GM23338 (cell line): ENCODE measurements at regions not wholly inside any gene's neighbourhood (a gene's known extent, or its start where the extent isn't known, plus 50 kb on each side); places are given as distances from the start of the nearest gene placed in this dataset.

Experiments used
- ATAC-seq: fragments of 200-7000 bp; cut with Tn5 transposase; 3 replicates; pipeline ENCODE4 v1.9.1; 2020
- DNase-seq: peaks from one replicate; pipeline ENCODE4 v3.0.0-alpha.2; 2015; ENCODE audit warnings: low spot score
- H2AFZ ChIP-seq: fragments of 200-600 bp; sonication (generic); 2 replicates; pipeline ENCODE4 v1.8.0; 2016; ENCODE audit warnings: antibody characterized with exemption, mild to moderate bottlenecking, moderate library complexity
- H3F3A ChIP-seq: fragments of 200-600 bp; sonication (generic); replicated peaks from 2 replicates; pipeline ENCODE4 v1.8.0; 2017; ENCODE audit warnings: antibody characterized with exemption, mixed run types, low read depth
- H3K27ac ChIP-seq: fragments of 200-600 bp; sonication (generic); 2 replicates; pipeline ENCODE4 v1.6.1; 2016; ENCODE audit warnings: low read depth
- H3K27me3 ChIP-seq: fragments of 200-600 bp; sonication (generic); 2 replicates; pipeline ENCODE4 v1.8.0; 2016; ENCODE audit warnings: mild to moderate bottlenecking, mixed run types, moderate library complexity; ENCODE audit not compliant: insufficient read depth
- H3K36me3 ChIP-seq: fragments of 200-600 bp; sonication (generic); 2 replicates; pipeline ENCODE4 v1.8.0; 2016; ENCODE audit warnings: mild to moderate bottlenecking; ENCODE audit not compliant: insufficient read depth
- H3K4me1 ChIP-seq: fragments of 200-600 bp; sonication (generic); 2 replicates; pipeline ENCODE4 v1.8.0; 2016; ENCODE audit warnings: mild to moderate bottlenecking, moderate library complexity; ENCODE audit not compliant: insufficient read depth
- H3K4me2 ChIP-seq: fragments of 200-600 bp; sonication (generic); 2 replicates; pipeline ENCODE4 v1.7.1; 2017; ENCODE audit warnings: mixed run types
- H3K4me3 ChIP-seq: fragments of 200-600 bp; sonication (generic); 2 replicates; pipeline ENCODE4 v1.6.1; 2016; ENCODE audit warnings: mixed run types
- H3K79me2 ChIP-seq: fragments of 200-600 bp; sonication (generic); replicated peaks from 2 replicates; pipeline ENCODE4 v1.8.0; 2017; ENCODE audit warnings: mild to moderate bottlenecking; ENCODE audit not compliant: insufficient read depth
- H3K9me2 ChIP-seq: fragments of 200-600 bp; sonication (generic); 2 replicates; pipeline ENCODE4 v1.8.0; 2017; ENCODE audit not compliant: insufficient read depth
- H4K20me1 ChIP-seq: fragments of 200-600 bp; sonication (generic); replicated peaks from 2 replicates; pipeline ENCODE4 v1.8.0; 2017; ENCODE audit warnings: mild to moderate bottlenecking; ENCODE audit not compliant: insufficient read depth
- H3K27ac Mint-ChIP-seq: 2 replicates; pipeline ENCODE4 v1.8.0; 2020; ENCODE audit warnings: inconsistent platforms, mild to moderate bottlenecking, moderate library complexity, mixed read lengths
- H3K27me3 Mint-ChIP-seq: 3 replicates; pipeline ENCODE4 v1.8.0; 2022; ENCODE audit warnings: low read depth, mild to moderate bottlenecking, moderate library complexity, mixed read lengths, inconsistent platforms; ENCODE audit not compliant: insufficient read depth, poor library complexity
- H3K36me3 Mint-ChIP-seq: 3 replicates; pipeline ENCODE4 v1.8.0; 2021; ENCODE audit warnings: low read depth, mild to moderate bottlenecking, inconsistent platforms, moderate library complexity, mixed read lengths
- H3K4me1 Mint-ChIP-seq: 3 replicates; pipeline ENCODE4 v1.8.0; 2020; ENCODE audit warnings: mild to moderate bottlenecking, inconsistent platforms, mixed read lengths
- H3K4me3 Mint-ChIP-seq: 3 replicates; pipeline ENCODE4 v1.8.0; 2021; ENCODE audit warnings: moderate library complexity, mild to moderate bottlenecking, inconsistent platforms, mixed read lengths
- H3K9me3 Mint-ChIP-seq: 3 replicates; pipeline ENCODE4 v1.8.0; 2020; ENCODE audit warnings: moderate library complexity, mild to moderate bottlenecking, inconsistent platforms, mixed read lengths
- CREB1 ChIP-seq: fragments of 250-450 bp; sonication (Bioruptor Pico); IDR thresholded peaks from 2 replicates; pipeline ENCODE4 v1.5.0; 2020; ENCODE audit warnings: low read depth, mild to moderate bottlenecking, moderate library complexity
- CTCF ChIP-seq, 2 experiments: fragments of 200-600 bp in 1 of 2; sonication (generic) in 1 of 2; conservative IDR thresholded peaks; 2 replicates each; pipeline versions ENCODE4 v1.5.1 to v1.6.1; 2016 to 2017; ENCODE audit warnings: antibody characterized with exemption in 2 of 2, low read depth in 2 of 2, mild to moderate bottlenecking in 2 of 2, moderate library complexity in 1 of 2
- ETS1 ChIP-seq: IDR thresholded peaks from 2 replicates; pipeline ENCODE4 v1.6.1; 2016; ENCODE audit warnings: antibody characterized with exemption
- EZH2 ChIP-seq: fragments of 200-600 bp; sonication (generic); IDR thresholded peaks from one replicate; pipeline ENCODE4 v1.8.0; 2017; ENCODE audit warnings: antibody characterized with exemption, mild to moderate bottlenecking, low read depth; ENCODE audit not compliant: unreplicated experiment
- EZH2phosphoT487 ChIP-seq: fragments of 200-600 bp; sonication (generic); IDR thresholded peaks from one replicate; pipeline ENCODE4 v1.8.1; 2018; ENCODE audit warnings: antibody characterized with exemption; ENCODE audit not compliant: unreplicated experiment
- POLR2AphosphoS5 ChIP-seq: IDR thresholded peaks from 2 replicates; pipeline ENCODE4 v1.6.1; 2016; ENCODE audit warnings: antibody characterized with exemption, low read depth
- STAT1 ChIP-seq: IDR thresholded peaks from one replicate; pipeline ENCODE4 v1.6.1; 2016; ENCODE audit warnings: antibody characterized with exemption; ENCODE audit not compliant: unreplicated experiment
- ZNF331 ChIP-seq: fragments of 250-450 bp; sonication (Bioruptor Pico); IDR thresholded peaks from 2 replicates; pipeline ENCODE4 v1.5.0; 2020; ENCODE audit warnings: low read depth, mild to moderate bottlenecking, moderate library complexity
- TF ChIP-seq, protein P1 (sequence below): fragments of 250-450 bp; sonication (Bioruptor Pico); IDR thresholded peaks from 2 replicates; pipeline ENCODE4 v1.5.0; 2020; ENCODE audit warnings: mild to moderate bottlenecking, moderate library complexity

- Histone ChIP-seq H3K27ac (no peak overlapping the region), H3F3A (no peaks in the 10 kb centered on the region), H3K36me3 (no peaks in the 10 kb centered on the region), H3K27me3 (no peaks in the 10 kb centered on the region), H4K20me1 (no peaks in the 10 kb centered on the region), H3K4me2 (no peak overlapping the region), H3K79me2 (no peaks in the 10 kb centered on the region), H3K4me1 (no peaks in the 10 kb centered on the region), H2AFZ (no peak overlapping the region; the same call in 1 of the 2 replicates), H3K4me3 (no peak overlapping the region), H3K9me2 (peaks cover 9% of the 10 kb centered on the region; the same call in 1 of the 2 replicates)
- H3K27me3 Mint-ChIP-seq: no peaks in the 10 kb centered on the region
- DNase-seq (no peak), ATAC-seq (no peak)
- H3K4me1 Mint-ChIP-seq: peaks cover 3% of the 10 kb centered on the region; the same call in 2 of the 3 replicates
- no peak overlapping the region for H3K4me3 Mint-ChIP-seq
- TF ChIP-seq EZH2: no peak
- TF ChIP-seq CREB1 (CRISPR knock-in tag): no peak
- no peak for TF ChIP-seq EZH2phosphoT487
- TF ChIP-seq ETS1: no peak
- no peak for TF ChIP-seq ZNF331 (CRISPR knock-in tag)
- TF ChIP-seq, protein P1, sequence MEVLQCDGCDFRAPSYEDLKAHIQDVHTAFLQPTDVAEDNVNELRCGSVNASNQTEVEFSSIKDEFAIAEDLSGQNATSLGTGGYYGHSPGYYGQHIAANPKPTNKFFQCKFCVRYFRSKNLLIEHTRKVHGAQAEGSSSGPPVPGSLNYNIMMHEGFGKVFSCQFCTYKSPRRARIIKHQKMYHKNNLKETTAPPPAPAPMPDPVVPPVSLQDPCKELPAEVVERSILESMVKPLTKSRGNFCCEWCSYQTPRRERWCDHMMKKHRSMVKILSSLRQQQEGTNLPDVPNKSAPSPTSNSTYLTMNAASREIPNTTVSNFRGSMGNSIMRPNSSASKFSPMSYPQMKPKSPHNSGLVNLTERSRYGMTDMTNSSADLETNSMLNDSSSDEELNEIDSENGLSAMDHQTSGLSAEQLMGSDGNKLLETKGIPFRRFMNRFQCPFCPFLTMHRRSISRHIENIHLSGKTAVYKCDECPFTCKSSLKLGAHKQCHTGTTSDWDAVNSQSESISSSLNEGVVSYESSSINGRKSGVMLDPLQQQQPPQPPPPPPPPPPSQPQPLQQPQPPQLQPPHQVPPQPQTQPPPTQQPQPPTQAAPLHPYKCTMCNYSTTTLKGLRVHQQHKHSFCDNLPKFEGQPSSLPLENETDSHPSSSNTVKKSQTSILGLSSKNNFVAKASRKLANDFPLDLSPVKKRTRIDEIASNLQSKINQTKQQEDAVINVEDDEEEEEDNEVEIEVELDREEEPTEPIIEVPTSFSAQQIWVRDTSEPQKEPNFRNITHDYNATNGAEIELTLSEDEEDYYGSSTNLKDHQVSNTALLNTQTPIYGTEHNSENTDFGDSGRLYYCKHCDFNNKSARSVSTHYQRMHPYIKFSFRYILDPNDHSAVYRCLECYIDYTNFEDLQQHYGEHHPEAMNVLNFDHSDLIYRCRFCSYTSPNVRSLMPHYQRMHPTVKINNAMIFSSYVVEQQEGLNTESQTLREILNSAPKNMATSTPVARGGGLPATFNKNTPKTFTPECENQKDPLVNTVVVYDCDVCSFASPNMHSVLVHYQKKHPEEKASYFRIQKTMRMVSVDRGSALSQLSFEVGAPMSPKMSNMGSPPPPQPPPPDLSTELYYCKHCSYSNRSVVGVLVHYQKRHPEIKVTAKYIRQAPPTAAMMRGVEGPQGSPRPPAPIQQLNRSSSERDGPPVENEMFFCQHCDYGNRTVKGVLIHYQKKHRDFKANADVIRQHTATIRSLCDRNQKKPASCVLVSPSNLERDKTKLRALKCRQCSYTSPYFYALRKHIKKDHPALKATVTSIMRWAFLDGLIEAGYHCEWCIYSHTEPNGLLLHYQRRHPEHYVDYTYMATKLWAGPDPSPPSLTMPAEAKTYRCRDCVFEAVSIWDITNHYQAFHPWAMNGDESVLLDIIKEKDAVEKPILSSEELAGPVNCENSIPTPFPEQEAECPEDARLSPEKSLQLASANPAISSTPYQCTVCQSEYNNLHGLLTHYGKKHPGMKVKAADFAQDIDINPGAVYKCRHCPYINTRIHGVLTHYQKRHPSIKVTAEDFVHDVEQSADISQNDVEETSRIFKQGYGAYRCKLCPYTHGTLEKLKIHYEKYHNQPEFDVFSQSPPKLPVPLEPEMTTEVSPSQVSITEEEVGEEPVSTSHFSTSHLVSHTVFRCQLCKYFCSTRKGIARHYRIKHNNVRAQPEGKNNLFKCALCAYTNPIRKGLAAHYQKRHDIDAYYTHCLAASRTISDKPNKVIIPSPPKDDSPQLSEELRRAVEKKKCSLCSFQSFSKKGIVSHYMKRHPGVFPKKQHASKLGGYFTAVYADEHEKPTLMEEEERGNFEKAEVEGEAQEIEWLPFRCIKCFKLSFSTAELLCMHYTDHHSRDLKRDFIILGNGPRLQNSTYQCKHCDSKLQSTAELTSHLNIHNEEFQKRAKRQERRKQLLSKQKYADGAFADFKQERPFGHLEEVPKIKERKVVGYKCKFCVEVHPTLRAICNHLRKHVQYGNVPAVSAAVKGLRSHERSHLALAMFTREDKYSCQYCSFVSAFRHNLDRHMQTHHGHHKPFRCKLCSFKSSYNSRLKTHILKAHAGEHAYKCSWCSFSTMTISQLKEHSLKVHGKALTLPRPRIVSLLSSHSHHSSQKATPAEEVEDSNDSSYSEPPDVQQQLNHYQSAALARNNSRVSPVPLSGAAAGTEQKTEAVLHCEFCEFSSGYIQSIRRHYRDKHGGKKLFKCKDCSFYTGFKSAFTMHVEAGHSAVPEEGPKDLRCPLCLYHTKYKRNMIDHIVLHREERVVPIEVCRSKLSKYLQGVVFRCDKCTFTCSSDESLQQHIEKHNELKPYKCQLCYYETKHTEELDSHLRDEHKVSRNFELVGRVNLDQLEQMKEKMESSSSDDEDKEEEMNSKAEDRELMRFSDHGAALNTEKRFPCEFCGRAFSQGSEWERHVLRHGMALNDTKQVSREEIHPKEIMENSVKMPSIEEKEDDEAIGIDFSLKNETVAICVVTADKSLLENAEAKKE: no peak
- TF ChIP-seq STAT1: no peak
- TF ChIP-seq CTCF (conservative IDR thresholded peaks at IDR 0.05; ENCODE audit: low read depth in 2 of 2): no peak
- no peak for TF ChIP-seq POLR2AphosphoS5
- H3K27ac Mint-ChIP-seq: no peak overlapping the region
- H3K9me3 Mint-ChIP-seq: no peaks in the 10 kb centered on the region
- no peaks in the 10 kb centered on the region for H3K36me3 Mint-ChIP-seq
Measured at GRCh38 chr7:42709284-42709683, 202.6 kb downstream of the C7orf25 start.
